Neural progenitor cell (in vitro differentiated cells): ENCODE measurements at regions not wholly inside any gene's neighbourhood (a gene's known extent, or its start where the extent isn't known, plus 50 kb on each side); places are given as distances from the start of the nearest gene placed in this dataset.

Experiments
- EZH2 ChIP-seq: fragments of 200-600 bp; sonication (generic); IDR thresholded peaks from 2 replicates; pipeline ENCODE4 v1.6.1; 2017; ENCODE audit warnings: antibody characterized with exemption, mild to moderate bottlenecking, moderate library complexity
- EZH2phosphoT487 ChIP-seq: fragments of 200-600 bp; sonication (generic); IDR thresholded peaks from 2 replicates; pipeline ENCODE4 v1.6.1; 2017; ENCODE audit warnings: antibody characterized with exemption
- TF ChIP-seq, protein P1 (sequence below): fragments of 200-600 bp; sonication (generic); IDR thresholded peaks from 2 replicates; pipeline ENCODE4 v1.5.1; 2017; ENCODE audit warnings: antibody characterized with exemption, mild to moderate bottlenecking

DNA sequence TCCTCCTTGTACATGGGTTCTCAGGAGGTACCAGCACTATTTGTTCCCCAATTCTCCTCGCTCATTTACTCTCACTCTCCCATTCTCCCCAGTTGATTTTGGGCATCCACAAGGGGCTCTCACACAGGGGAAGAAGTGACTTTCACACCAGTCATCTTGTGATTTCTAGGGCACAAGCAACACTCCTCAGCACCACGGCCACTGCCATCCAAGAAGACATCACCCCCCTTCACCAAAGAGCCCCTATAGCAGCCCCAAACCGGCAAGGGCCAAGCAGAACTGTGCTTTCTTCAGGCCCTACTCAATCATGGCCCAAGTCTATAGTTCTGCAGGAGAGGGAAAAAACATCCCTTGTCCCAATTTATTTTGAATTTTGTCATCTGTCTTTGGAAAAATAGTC, 209.2 kb upstream of the ARL4C start:
- TF ChIP-seq, protein P1, sequence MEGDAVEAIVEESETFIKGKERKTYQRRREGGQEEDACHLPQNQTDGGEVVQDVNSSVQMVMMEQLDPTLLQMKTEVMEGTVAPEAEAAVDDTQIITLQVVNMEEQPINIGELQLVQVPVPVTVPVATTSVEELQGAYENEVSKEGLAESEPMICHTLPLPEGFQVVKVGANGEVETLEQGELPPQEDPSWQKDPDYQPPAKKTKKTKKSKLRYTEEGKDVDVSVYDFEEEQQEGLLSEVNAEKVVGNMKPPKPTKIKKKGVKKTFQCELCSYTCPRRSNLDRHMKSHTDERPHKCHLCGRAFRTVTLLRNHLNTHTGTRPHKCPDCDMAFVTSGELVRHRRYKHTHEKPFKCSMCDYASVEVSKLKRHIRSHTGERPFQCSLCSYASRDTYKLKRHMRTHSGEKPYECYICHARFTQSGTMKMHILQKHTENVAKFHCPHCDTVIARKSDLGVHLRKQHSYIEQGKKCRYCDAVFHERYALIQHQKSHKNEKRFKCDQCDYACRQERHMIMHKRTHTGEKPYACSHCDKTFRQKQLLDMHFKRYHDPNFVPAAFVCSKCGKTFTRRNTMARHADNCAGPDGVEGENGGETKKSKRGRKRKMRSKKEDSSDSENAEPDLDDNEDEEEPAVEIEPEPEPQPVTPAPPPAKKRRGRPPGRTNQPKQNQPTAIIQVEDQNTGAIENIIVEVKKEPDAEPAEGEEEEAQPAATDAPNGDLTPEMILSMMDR, result no peak
- no peak for TF ChIP-seq EZH2
- TF ChIP-seq EZH2phosphoT487, result no peak
